ENCODE measurements at regions not wholly inside any gene's neighbourhood (a gene's known extent, or its start where the extent isn't known, plus 50 kb on each side); places are given as distances from the start of the nearest gene placed in this dataset.

GRCh38 chr12:86521870-86522269 lies 265.7 kb upstream of the MGAT4C start:
- Histone ChIP-seq H3K9ac (ENCODE audit: control insufficient read depth, extremely low read depth, insufficient read depth, low read length) (no peak overlapping the region), H3K4me3 (ENCODE audit: control insufficient read depth in 2 of 3, extremely low read depth in 1 of 3, insufficient read depth in 2 of 3, low read depth in 1 of 3, low read length in 3 of 3) (no peak overlapping the region), H3K27me3 (ENCODE audit: control insufficient read depth, extremely low read depth, insufficient read depth, low read length) (no peaks in the 10 kb centered on the region), H3K9me1 (ENCODE audit: control insufficient read depth, extremely low read depth, insufficient read depth, low read length) (no peaks in the 10 kb centered on the region), H3K79me2 (ENCODE audit: control insufficient read depth, insufficient read depth, low read length) (no peaks in the 10 kb centered on the region), H2AFZ (ENCODE audit: control insufficient read depth, low read length) (no peak overlapping the region), H3K4me1 (ENCODE audit: control insufficient read depth, extremely low read depth, insufficient read depth, low read length) (no peaks in the 10 kb centered on the region), H4K20me1 (ENCODE audit: control insufficient read depth, extremely low read depth, insufficient read depth, low read length) (no peaks in the 10 kb centered on the region), H3K4me2 (ENCODE audit: control insufficient read depth, extremely low read depth, insufficient read depth, low read depth, low read length) (no peak overlapping the region), H3K9me3 (ENCODE audit: control insufficient read depth, low read depth, low read length) (no peaks in the 10 kb centered on the region), H3K27ac (ENCODE audit: control insufficient read depth, insufficient read depth, low read length) (no peak overlapping the region), H3K36me3 (ENCODE audit: control insufficient read depth in 2 of 2, extremely low read depth in 1 of 2, insufficient read depth in 2 of 2, low read length in 2 of 2) (no peaks in the 10 kb centered on the region)
- FAIRE-seq, result no peak
- dilution Hi-C loops (cut with MboI; ENCODE audit: extremely low pct_ligation_motif_present, low sequenced_read_pairs), result no loop called here
- DNase-seq (ENCODE audit: low read depth, low spot score), result no peak
- TF ChIP-seq CTCF (optimal IDR thresholded peaks at IDR 0.05 in 1 of 3, IDR thresholded peaks at IDR 0.05 in 1 of 3, conservative IDR thresholded peaks at IDR 0.05 in 1 of 3; ENCODE audit: extremely low read depth in 1 of 3, insufficient read depth in 2 of 3, low read length in 3 of 3), result no peak
- no peak for TF ChIP-seq EZH2 (IDR thresholded peaks at IDR 0.05; ENCODE audit: low read length)

GRCh38 chr12:86513226-86513625 lies 257.0 kb upstream of the MGAT4C start:
- Histone ChIP-seq H3K4me3 (ENCODE audit: control insufficient read depth in 2 of 3, extremely low read depth in 1 of 3, insufficient read depth in 2 of 3, low read depth in 1 of 3, low read length in 3 of 3) (no peak overlapping the region), H2AFZ (ENCODE audit: control insufficient read depth, low read length) (no peak overlapping the region), H3K9me1 (ENCODE audit: control insufficient read depth, extremely low read depth, insufficient read depth, low read length) (no peaks in the 10 kb centered on the region), H4K20me1 (ENCODE audit: control insufficient read depth, extremely low read depth, insufficient read depth, low read length) (no peaks in the 10 kb centered on the region), H3K79me2 (ENCODE audit: control insufficient read depth, insufficient read depth, low read length) (no peaks in the 10 kb centered on the region), H3K4me2 (ENCODE audit: control insufficient read depth, extremely low read depth, insufficient read depth, low read depth, low read length) (no peak overlapping the region), H3K9ac (ENCODE audit: control insufficient read depth, extremely low read depth, insufficient read depth, low read length) (no peak overlapping the region), H3K27ac (ENCODE audit: control insufficient read depth, insufficient read depth, low read length) (no peak overlapping the region), H3K4me1 (ENCODE audit: control insufficient read depth, extremely low read depth, insufficient read depth, low read length) (no peaks in the 10 kb centered on the region), H3K36me3 (ENCODE audit: control insufficient read depth in 2 of 2, extremely low read depth in 1 of 2, insufficient read depth in 2 of 2, low read length in 2 of 2) (no peaks in the 10 kb centered on the region), H3K9me3 (ENCODE audit: control insufficient read depth, low read depth, low read length) (no peaks in the 10 kb centered on the region), H3K27me3 (ENCODE audit: control insufficient read depth, extremely low read depth, insufficient read depth, low read length) (no peaks in the 10 kb centered on the region)
- DNase-seq (ENCODE audit: low read depth, low spot score), result no peak
- dilution Hi-C loops (cut with MboI; ENCODE audit: extremely low pct_ligation_motif_present, low sequenced_read_pairs), result no loop called here
- TF ChIP-seq CTCF (optimal IDR thresholded peaks at IDR 0.05 in 1 of 3, IDR thresholded peaks at IDR 0.05 in 1 of 3, conservative IDR thresholded peaks at IDR 0.05 in 1 of 3; ENCODE audit: extremely low read depth in 1 of 3, insufficient read depth in 2 of 3, low read length in 3 of 3) (no peak), EZH2 (IDR thresholded peaks at IDR 0.05; ENCODE audit: low read length) (no peak)
- no peak for FAIRE-seq

Measured in keratinocyte (primary cell).